Fibroblast of mammary gland (primary cell): ENCODE measurements at regions not wholly inside any gene's neighbourhood (a gene's known extent, or its start where the extent isn't known, plus 50 kb on each side); places are given as distances from the start of the nearest gene placed in this dataset.

ENCODE experiments used
- DNase-seq: peaks from one replicate; pipeline ENCODE4 v3.0.0-alpha.2; 2010; ENCODE audit warnings: low read depth
- H3K4me3 ChIP-seq: 2 replicates; pipeline ENCODE4 v1.5.1; 2011; ENCODE audit warnings: low read depth, mild to moderate bottlenecking, low read length, moderate library complexity; ENCODE audit not compliant: control insufficient read depth
- TF ChIP-seq, protein P1 (sequence below): conservative IDR thresholded peaks from 2 replicates; pipeline ENCODE4 v1.5.1; 2011; ENCODE audit warnings: low read depth, low read length, inconsistent platforms; ENCODE audit not compliant: control insufficient read depth, insufficient read depth

DNA sequence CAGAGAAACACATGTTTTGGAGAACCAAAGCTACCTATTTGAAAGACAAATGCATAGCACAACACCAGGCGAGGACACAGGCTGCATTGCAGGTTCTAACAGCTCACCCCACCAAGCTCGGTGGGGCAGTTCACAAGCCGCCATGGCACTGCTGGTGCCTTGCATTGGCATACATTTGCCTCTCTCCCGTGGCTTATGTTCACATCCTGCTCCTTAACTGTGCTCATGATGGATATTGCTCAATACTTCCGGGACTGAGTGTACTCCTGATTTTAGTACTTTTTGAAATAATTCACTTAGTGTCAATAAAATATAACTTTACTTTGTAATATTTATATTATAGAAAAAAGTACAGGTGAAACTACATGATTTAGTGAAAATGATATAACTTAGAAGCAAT, 1187.4 kb upstream of the NCAM2 start:
- TF ChIP-seq, protein P1, sequence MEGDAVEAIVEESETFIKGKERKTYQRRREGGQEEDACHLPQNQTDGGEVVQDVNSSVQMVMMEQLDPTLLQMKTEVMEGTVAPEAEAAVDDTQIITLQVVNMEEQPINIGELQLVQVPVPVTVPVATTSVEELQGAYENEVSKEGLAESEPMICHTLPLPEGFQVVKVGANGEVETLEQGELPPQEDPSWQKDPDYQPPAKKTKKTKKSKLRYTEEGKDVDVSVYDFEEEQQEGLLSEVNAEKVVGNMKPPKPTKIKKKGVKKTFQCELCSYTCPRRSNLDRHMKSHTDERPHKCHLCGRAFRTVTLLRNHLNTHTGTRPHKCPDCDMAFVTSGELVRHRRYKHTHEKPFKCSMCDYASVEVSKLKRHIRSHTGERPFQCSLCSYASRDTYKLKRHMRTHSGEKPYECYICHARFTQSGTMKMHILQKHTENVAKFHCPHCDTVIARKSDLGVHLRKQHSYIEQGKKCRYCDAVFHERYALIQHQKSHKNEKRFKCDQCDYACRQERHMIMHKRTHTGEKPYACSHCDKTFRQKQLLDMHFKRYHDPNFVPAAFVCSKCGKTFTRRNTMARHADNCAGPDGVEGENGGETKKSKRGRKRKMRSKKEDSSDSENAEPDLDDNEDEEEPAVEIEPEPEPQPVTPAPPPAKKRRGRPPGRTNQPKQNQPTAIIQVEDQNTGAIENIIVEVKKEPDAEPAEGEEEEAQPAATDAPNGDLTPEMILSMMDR: no peak
- no peak overlapping the region for H3K4me3 ChIP-seq
- peak; percentile 34 for DNase-seq

DNA sequence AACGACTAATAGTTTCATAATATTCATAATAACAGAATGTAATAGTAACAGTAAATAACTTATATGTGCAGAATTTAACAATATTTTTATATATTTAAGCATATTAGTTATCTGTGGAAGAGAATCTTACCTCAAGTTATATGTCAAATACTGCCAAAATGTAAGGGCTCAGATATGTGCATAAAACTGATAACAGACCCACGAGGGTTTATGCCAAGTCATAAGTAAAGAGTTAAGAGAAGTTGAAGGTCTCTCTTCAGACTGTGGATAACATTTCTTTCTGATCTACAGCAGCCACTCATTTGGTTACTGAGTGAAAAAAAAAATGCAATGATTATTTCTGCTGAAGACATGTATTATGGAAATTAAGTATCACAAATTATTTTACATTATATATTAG, 1167.8 kb upstream of the NCAM2 start:
- DNase-seq: no peak
- TF ChIP-seq, protein P1: no peak

DNA sequence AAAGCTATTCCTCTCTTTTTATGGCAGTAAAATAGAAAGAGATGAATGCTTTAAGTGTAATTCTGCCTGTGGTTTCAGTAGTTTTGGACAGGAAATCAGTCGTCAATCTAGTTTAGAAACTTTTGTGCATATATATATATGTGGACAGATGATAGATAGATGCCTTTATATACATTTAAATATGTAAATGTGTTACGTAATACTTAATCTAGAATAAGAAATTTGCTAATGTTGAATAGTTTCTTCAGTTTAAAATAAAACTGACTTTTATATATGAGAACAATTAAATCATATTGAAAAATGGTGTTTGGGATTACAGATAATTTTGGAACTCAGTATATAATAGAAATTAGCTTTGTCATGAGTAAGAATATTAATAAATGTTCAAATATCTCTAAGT, 1165.7 kb upstream of the NCAM2 start:
- DNase-seq: no peak
- TF ChIP-seq, protein P1: no peak
- H3K4me3 ChIP-seq: no peak overlapping the region

More for the DNA sequence above, 1167.8 kb upstream of the NCAM2 start:
- H3K4me3 ChIP-seq: no peak overlapping the region

DNA sequence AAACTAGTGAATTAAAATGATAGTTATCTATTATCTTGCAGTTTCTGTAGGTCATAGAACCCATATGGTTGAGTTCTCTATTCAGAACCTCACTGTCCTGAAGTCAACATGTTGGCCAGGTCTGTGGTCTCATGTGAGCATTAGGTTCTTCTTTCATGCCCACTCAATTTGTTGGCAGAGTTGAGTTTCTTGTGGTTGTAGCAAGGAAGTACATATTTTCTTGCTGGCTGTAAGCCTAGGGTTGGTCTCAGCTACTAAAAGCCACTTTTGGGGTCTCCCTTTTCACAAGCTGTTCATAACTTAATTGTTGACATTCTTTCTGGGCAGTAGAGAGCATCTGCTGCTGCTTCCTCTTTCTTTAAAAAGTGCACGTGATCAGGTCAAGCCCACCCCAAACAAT, 1165.1 kb upstream of the NCAM2 start:
- no peak overlapping the region for H3K4me3 ChIP-seq
- TF ChIP-seq, protein P1: no peak
- no peak for DNase-seq

DNA sequence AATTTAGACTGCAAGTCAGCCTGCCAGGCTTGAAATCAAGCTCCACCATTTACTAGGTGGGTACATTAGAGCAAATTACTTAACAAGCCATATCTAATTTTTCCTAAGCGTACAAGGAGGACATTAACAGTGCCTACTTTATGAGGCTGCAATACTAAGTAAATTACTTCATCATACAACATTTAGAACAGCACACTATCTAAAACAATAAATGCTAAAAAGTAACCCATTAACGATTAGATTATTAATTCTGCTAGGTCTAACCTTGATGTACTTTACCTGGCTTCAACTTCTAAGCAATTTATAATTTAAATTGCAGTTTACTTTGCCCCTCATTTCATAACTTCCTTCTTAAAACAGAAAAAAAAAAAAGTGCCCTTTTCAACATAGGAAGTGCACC, 1155.6 kb upstream of the NCAM2 start:
- H3K4me3 ChIP-seq: no peak overlapping the region
- DNase-seq: no peak
- TF ChIP-seq, protein P1: no peak

DNA sequence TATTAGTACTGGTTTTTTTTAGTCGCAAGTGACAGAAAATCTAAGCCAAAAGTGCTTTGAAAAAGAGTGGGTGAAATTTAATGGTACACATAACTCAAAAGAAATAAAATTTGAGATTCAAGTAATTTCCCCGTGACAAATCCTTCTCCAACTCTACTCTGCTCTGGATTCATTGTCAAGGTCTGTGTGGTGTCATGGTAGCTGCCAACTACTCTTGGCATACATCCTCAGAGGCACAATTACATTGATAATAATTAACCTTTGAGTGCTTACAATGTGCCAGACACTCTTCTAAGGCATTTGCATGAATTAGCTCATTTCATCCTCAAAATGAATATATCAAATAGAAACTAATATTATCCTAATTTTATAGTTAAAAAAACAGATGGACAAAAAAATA, 1153.9 kb upstream of the NCAM2 start:
- no peak overlapping the region for H3K4me3 ChIP-seq
- TF ChIP-seq, protein P1: no peak
- DNase-seq: no peak

DNA sequence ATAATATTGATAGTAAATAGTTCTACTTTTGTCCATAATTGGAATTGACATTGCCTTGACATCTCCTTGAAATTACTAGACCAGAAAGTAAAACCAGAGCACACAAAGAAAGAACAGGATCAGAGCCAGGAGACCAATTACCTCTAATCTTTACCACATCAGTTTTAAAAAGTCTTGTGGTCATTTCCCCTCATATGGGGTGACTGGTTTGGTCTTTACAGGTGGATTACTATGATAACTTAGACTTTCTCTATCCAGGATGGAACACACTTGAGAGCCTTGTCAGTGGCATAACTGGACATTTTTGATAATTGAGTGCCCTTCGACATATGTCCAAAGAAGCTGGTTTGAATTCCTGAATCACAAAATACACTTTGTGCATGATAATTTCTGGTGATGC, 1148.1 kb upstream of the NCAM2 start:
- no peak overlapping the region for H3K4me3 ChIP-seq
- DNase-seq: no peak
- TF ChIP-seq, protein P1: no peak
